ENCODE measurements at regions not wholly inside any gene's neighbourhood (a gene's known extent, or its start where the extent isn't known, plus 50 kb on each side); places are given as distances from the start of the nearest gene placed in this dataset.

- no peak for TF ChIP-seq FOXK2 (IDR thresholded peaks at IDR 0.05)
- TF ChIP-seq FOXM1 (IDR thresholded peaks at IDR 0.05; ENCODE audit: borderline replicate concordance), result no peak
- no peak for TF ChIP-seq TARDBP (IDR thresholded peaks at IDR 0.05)
- no peak for TF ChIP-seq SUZ12 (IDR thresholded peaks at IDR 0.05)
- TF ChIP-seq NFRKB (IDR thresholded peaks at IDR 0.05), result no peak
- no peak for TF ChIP-seq FOXA1 (IDR thresholded peaks at IDR 0.05)
Measured at GRCh38 chr2:59777120-59777519, 776.3 kb downstream of the BCL11A start.

All from HEK293T (cell line).